ENCODE measurements at regions not wholly inside any gene's neighbourhood (a gene's known extent, or its start where the extent isn't known, plus 50 kb on each side); places are given as distances from the start of the nearest gene placed in this dataset.

DNA sequence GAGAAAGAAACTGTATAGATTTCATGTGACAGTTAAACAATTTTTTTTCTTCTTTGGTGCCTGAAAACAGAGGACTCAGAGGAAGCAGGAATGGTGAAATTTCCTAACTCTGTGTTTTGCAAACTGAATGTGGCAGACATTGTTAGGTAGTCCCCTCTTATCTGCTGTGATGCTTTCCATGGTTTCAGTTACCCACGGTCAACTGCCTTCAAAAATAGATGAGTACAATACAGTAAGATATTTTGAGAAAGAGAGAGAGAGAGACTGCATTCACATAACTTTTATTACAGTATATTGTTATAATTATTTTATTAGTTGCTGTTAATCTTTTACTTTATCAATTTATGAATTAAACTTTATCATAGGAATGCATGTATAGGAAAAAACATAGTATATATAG lies 627.2 kb downstream of the CCDC171 start:
- no peak overlapping the region for H3K4me3 ChIP-seq (ENCODE audit: control insufficient read depth in 2 of 3, extremely low read depth in 1 of 3, insufficient read depth in 2 of 3, low read depth in 1 of 3, low read length in 3 of 3)
- H3K79me2 ChIP-seq (ENCODE audit: control insufficient read depth, insufficient read depth, low read length): no peaks in the 10 kb centered on the region
- H3K4me1 ChIP-seq (ENCODE audit: control insufficient read depth, extremely low read depth, insufficient read depth, low read length): no peaks in the 10 kb centered on the region
- no peak for DNase-seq (ENCODE audit: low read depth, low spot score)
- no peaks in the 10 kb centered on the region for H3K36me3 ChIP-seq (ENCODE audit: control insufficient read depth in 2 of 2, extremely low read depth in 1 of 2, insufficient read depth in 2 of 2, low read length in 2 of 2)
- H3K27me3 ChIP-seq (ENCODE audit: control insufficient read depth, extremely low read depth, insufficient read depth, low read length): no peaks in the 10 kb centered on the region
- no peaks in the 10 kb centered on the region for H4K20me1 ChIP-seq (ENCODE audit: control insufficient read depth, extremely low read depth, insufficient read depth, low read length)
- H3K4me2 ChIP-seq (ENCODE audit: control insufficient read depth, extremely low read depth, insufficient read depth, low read depth, low read length): no peak overlapping the region
- no peaks in the 10 kb centered on the region for H3K9me1 ChIP-seq (ENCODE audit: control insufficient read depth, extremely low read depth, insufficient read depth, low read length)
- H3K27ac ChIP-seq (ENCODE audit: control insufficient read depth, insufficient read depth, low read length): no peak overlapping the region
- no peak overlapping the region for H2AFZ ChIP-seq (ENCODE audit: control insufficient read depth, low read length)
- no peak for TF ChIP-seq EZH2 (IDR thresholded peaks at IDR 0.05; ENCODE audit: low read length)
- FAIRE-seq: no peak
- dilution Hi-C loops (cut with MboI; ENCODE audit: extremely low pct_ligation_motif_present, low sequenced_read_pairs): no loop called here
- no peak overlapping the region for H3K9ac ChIP-seq (ENCODE audit: control insufficient read depth, extremely low read depth, insufficient read depth, low read length)
- H3K9me3 ChIP-seq (ENCODE audit: control insufficient read depth, low read depth, low read length): no peaks in the 10 kb centered on the region

DNA sequence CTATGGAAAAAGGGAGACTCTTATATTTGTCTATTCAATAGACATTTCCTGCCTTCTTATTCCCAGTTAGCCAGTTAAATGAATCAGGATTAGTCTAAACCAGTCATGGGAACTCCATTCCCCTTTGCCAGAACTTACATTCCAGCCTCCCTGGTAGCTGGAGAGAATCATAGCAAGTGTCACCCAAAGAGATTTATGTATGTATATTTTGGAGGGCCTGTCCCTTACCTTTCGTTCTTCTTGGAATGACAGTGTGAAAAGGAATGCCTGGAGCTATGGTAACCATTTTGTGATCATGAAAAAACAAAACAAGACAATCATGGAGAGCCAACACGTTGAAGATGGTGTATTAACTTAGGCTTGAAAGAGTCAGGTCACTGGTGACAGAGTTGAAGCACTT lies 627.7 kb downstream of the CCDC171 start:
- FAIRE-seq (peak; percentile 70), DNase-seq (ENCODE audit: low read depth, low spot score) (no peak)
- H3K4me1 ChIP-seq (ENCODE audit: control insufficient read depth, extremely low read depth, insufficient read depth, low read length): no peaks in the 10 kb centered on the region
- H3K9me1 ChIP-seq (ENCODE audit: control insufficient read depth, extremely low read depth, insufficient read depth, low read length): no peaks in the 10 kb centered on the region
- no peaks in the 10 kb centered on the region for H3K9me3 ChIP-seq (ENCODE audit: control insufficient read depth, low read depth, low read length)
- H3K36me3 ChIP-seq (ENCODE audit: control insufficient read depth in 2 of 2, extremely low read depth in 1 of 2, insufficient read depth in 2 of 2, low read length in 2 of 2): no peaks in the 10 kb centered on the region
- H3K27me3 ChIP-seq (ENCODE audit: control insufficient read depth, extremely low read depth, insufficient read depth, low read length): no peaks in the 10 kb centered on the region
- no peak overlapping the region for H3K27ac ChIP-seq (ENCODE audit: control insufficient read depth, insufficient read depth, low read length)
- H3K79me2 ChIP-seq (ENCODE audit: control insufficient read depth, insufficient read depth, low read length): no peaks in the 10 kb centered on the region
- no peak overlapping the region for H3K9ac ChIP-seq (ENCODE audit: control insufficient read depth, extremely low read depth, insufficient read depth, low read length)
- dilution Hi-C loops (cut with MboI; ENCODE audit: extremely low pct_ligation_motif_present, low sequenced_read_pairs): no loop called here
- no peak for TF ChIP-seq EZH2 (IDR thresholded peaks at IDR 0.05; ENCODE audit: low read length)
- TF ChIP-seq, protein P1, sequence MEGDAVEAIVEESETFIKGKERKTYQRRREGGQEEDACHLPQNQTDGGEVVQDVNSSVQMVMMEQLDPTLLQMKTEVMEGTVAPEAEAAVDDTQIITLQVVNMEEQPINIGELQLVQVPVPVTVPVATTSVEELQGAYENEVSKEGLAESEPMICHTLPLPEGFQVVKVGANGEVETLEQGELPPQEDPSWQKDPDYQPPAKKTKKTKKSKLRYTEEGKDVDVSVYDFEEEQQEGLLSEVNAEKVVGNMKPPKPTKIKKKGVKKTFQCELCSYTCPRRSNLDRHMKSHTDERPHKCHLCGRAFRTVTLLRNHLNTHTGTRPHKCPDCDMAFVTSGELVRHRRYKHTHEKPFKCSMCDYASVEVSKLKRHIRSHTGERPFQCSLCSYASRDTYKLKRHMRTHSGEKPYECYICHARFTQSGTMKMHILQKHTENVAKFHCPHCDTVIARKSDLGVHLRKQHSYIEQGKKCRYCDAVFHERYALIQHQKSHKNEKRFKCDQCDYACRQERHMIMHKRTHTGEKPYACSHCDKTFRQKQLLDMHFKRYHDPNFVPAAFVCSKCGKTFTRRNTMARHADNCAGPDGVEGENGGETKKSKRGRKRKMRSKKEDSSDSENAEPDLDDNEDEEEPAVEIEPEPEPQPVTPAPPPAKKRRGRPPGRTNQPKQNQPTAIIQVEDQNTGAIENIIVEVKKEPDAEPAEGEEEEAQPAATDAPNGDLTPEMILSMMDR (optimal IDR thresholded peaks at IDR 0.05 in 1 of 3, IDR thresholded peaks at IDR 0.05 in 1 of 3, conservative IDR thresholded peaks at IDR 0.05 in 1 of 3; ENCODE audit: extremely low read depth in 1 of 3, insufficient read depth in 2 of 3, low read length in 3 of 3): no peak
- no peaks in the 10 kb centered on the region for H4K20me1 ChIP-seq (ENCODE audit: control insufficient read depth, extremely low read depth, insufficient read depth, low read length)
- H3K4me2 ChIP-seq (ENCODE audit: control insufficient read depth, extremely low read depth, insufficient read depth, low read depth, low read length): no peak overlapping the region
- no peak overlapping the region for H3K4me3 ChIP-seq (ENCODE audit: control insufficient read depth in 2 of 3, extremely low read depth in 1 of 3, insufficient read depth in 2 of 3, low read depth in 1 of 3, low read length in 3 of 3)
- peak overlapping the region; percentile 46 for H2AFZ ChIP-seq (ENCODE audit: control insufficient read depth, low read length)

DNA sequence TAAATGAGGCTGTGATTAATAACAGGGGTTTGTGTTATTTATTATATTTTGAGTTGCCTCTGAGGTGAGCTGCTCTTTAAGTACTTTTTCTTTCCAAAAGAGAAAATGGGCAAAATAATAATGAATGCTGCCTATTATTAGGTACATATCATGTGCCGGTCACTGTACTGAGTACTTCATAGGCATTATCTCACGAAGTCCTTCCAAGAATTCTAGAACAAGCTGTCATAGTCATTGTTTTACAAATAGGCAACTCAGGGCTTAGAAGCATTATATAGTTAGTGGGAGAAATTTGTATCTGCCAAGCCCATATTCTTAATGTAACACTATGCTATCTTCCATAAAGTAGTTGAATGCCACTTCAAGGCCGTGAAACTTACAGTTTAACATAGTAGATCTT lies 628.7 kb downstream of the CCDC171 start:
- dilution Hi-C loops (cut with MboI; ENCODE audit: extremely low pct_ligation_motif_present, low sequenced_read_pairs): no loop called here

More for the DNA sequence above, 628.7 kb downstream of the CCDC171 start:
- FAIRE-seq (no peak), DNase-seq (ENCODE audit: low read depth, low spot score) (no peak)
- no peak overlapping the region for H3K9ac ChIP-seq (ENCODE audit: control insufficient read depth, extremely low read depth, insufficient read depth, low read length)
- H3K27me3 ChIP-seq (ENCODE audit: control insufficient read depth, extremely low read depth, insufficient read depth, low read length): no peaks in the 10 kb centered on the region
- H3K9me1 ChIP-seq (ENCODE audit: control insufficient read depth, extremely low read depth, insufficient read depth, low read length): no peaks in the 10 kb centered on the region
- H4K20me1 ChIP-seq (ENCODE audit: control insufficient read depth, extremely low read depth, insufficient read depth, low read length): no peaks in the 10 kb centered on the region
- no peak overlapping the region for H3K4me3 ChIP-seq (ENCODE audit: control insufficient read depth in 2 of 3, extremely low read depth in 1 of 3, insufficient read depth in 2 of 3, low read depth in 1 of 3, low read length in 3 of 3)
- no peaks in the 10 kb centered on the region for H3K79me2 ChIP-seq (ENCODE audit: control insufficient read depth, insufficient read depth, low read length)
- no peak for TF ChIP-seq EZH2 (IDR thresholded peaks at IDR 0.05; ENCODE audit: low read length)
- TF ChIP-seq, protein P1 (optimal IDR thresholded peaks at IDR 0.05 in 1 of 3, IDR thresholded peaks at IDR 0.05 in 1 of 3, conservative IDR thresholded peaks at IDR 0.05 in 1 of 3; ENCODE audit: extremely low read depth in 1 of 3, insufficient read depth in 2 of 3, low read length in 3 of 3): no peak
- H3K27ac ChIP-seq (ENCODE audit: control insufficient read depth, insufficient read depth, low read length): no peak overlapping the region
- H2AFZ ChIP-seq (ENCODE audit: control insufficient read depth, low read length): no peak overlapping the region
- no peaks in the 10 kb centered on the region for H3K9me3 ChIP-seq (ENCODE audit: control insufficient read depth, low read depth, low read length)
- no peaks in the 10 kb centered on the region for H3K36me3 ChIP-seq (ENCODE audit: control insufficient read depth in 2 of 2, extremely low read depth in 1 of 2, insufficient read depth in 2 of 2, low read length in 2 of 2)
- H3K4me1 ChIP-seq (ENCODE audit: control insufficient read depth, extremely low read depth, insufficient read depth, low read length): no peaks in the 10 kb centered on the region
- H3K4me2 ChIP-seq (ENCODE audit: control insufficient read depth, extremely low read depth, insufficient read depth, low read depth, low read length): no peak overlapping the region
